SIG-M5 treated with dmso at 0.1 percent for 504 hours (cell line): ENCODE measurements at regions not wholly inside any gene's neighbourhood (a gene's known extent, or its start where the extent isn't known, plus 50 kb on each side); places are given as distances from the start of the nearest gene placed in this dataset.

Experiments
- DNase-seq: peaks from one replicate; lab custom pipeline; 2025; ENCODE audit not compliant: unreplicated experiment; lab: John Stamatoyannopoulos, UW

- no peak for DNase-seq
Measured at GRCh38 chrX:8232406-8232805, 61.3 kb upstream of the VCX2 start.

GRCh38 chrX:8233091-8233490 lies 62.0 kb upstream of the VCX2 start:
- DNase-seq, result no peak

- no peak for DNase-seq
Measured at GRCh38 chrX:8235026-8235425, 64.0 kb upstream of the VCX2 start.

- no peak for DNase-seq
Measured at GRCh38 chrX:8237718-8238117, 66.7 kb upstream of the VCX2 start.

- DNase-seq, result no peak
Measured at GRCh38 chrX:8242431-8243020, 71.5 kb upstream of the VCX2 start.

GRCh38 chrX:8244301-8244700 lies 73.2 kb upstream of the VCX2 start:
- DNase-seq, result no peak

- DNase-seq, result no peak
Measured at GRCh38 chrX:8245411-8245810, 74.3 kb upstream of the VCX2 start.

GRCh38 chrX:8253096-8253495 lies 82.0 kb upstream of the VCX2 start:
- no peak for DNase-seq

- DNase-seq, result no peak
Measured at GRCh38 chrX:8254401-8254800, 83.3 kb upstream of the VCX2 start.

- DNase-seq, result no peak
Measured at GRCh38 chrX:8272821-8273220, 101.8 kb upstream of the VCX2 start.

- no peak for DNase-seq
Measured at GRCh38 chrX:8273451-8273895, 102.4 kb upstream of the VCX2 start.

- DNase-seq, result no peak
Measured at GRCh38 chrX:8274170-8274569, 103.1 kb upstream of the VCX2 start.

- DNase-seq, result no peak
Measured at GRCh38 chrX:8278557-8278956, 107.5 kb upstream of the VCX2 start.

- no peak for DNase-seq
Measured at GRCh38 chrX:8279323-8279722, 108.3 kb upstream of the VCX2 start.

- DNase-seq, result no peak
Measured at GRCh38 chrX:8284131-8284530, 113.1 kb upstream of the VCX2 start.

- no peak for DNase-seq
Measured at GRCh38 chrX:8288590-8288989, 117.5 kb upstream of the VCX2 start.

GRCh38 chrX:8289523-8289922 lies 118.5 kb upstream of the VCX2 start:
- DNase-seq, result no peak

GRCh38 chrX:8297766-8298165 lies 126.7 kb upstream of the VCX2 start:
- no peak for DNase-seq

- DNase-seq, result no peak
Measured at GRCh38 chrX:8304668-8305067, 133.6 kb upstream of the VCX2 start.

GRCh38 chrX:8305350-8305749 lies 134.3 kb upstream of the VCX2 start:
- no peak for DNase-seq

GRCh38 chrX:8306291-8306925 lies 135.3 kb upstream of the VCX2 start:
- DNase-seq, result no peak

GRCh38 chrX:8310409-8310808 lies 139.3 kb upstream of the VCX2 start:
- no peak for DNase-seq

- no peak for DNase-seq
Measured at GRCh38 chrX:8313844-8314243, 142.8 kb upstream of the VCX2 start.
